ENCODE measurements at regions not wholly inside any gene's neighbourhood (a gene's known extent, or its start where the extent isn't known, plus 50 kb on each side); places are given as distances from the start of the nearest gene placed in this dataset.

- H2AK9ac ChIP-seq (replicated peaks; ENCODE audit: low read depth, low read length, poor library complexity) = no peak overlapping the region
- H3K18ac ChIP-seq (ENCODE audit: low read depth, low read length) = no peak overlapping the region
- H3K4ac ChIP-seq (ENCODE audit: low read depth, low read length) = no peak overlapping the region
- no peak overlapping the region for H2AK5ac ChIP-seq (ENCODE audit: low read depth, low read length)
- H2BK5ac ChIP-seq (ENCODE audit: low read depth, low read length, poor library complexity, severe bottlenecking) = no peak overlapping the region
- no peak overlapping the region for H2BK120ac ChIP-seq (ENCODE audit: low read depth, low read length)
- TF ChIP-seq BHLHE40 (IDR thresholded peaks at IDR 0.05; ENCODE audit: low read depth, low read length) (no peak), CEBPB (IDR thresholded peaks at IDR 0.05; ENCODE audit: low read depth, low read length) (no peak), POLR2A (IDR thresholded peaks at IDR 0.05; ENCODE audit: low read depth, low read length) (no peak), MAZ (IDR thresholded peaks at IDR 0.05; ENCODE audit: borderline replicate concordance, low read depth, low read length) (no peak), MAFK (IDR thresholded peaks at IDR 0.05; ENCODE audit: low read depth, low read length) (no peak), USF2 (IDR thresholded peaks at IDR 0.05; ENCODE audit: low read depth, low read length) (no peak)
- no peaks in the 10 kb centered on the region for H3K36me3 ChIP-seq (ENCODE audit: control insufficient read depth, insufficient read depth, low read length)
- no TSS peak for BruUV-seq (replicated peaks)
- no peak overlapping the region for H3K14ac ChIP-seq (replicated peaks; ENCODE audit: low read depth, low read length)
- no peaks in the 10 kb centered on the region for H3K79me1 ChIP-seq (ENCODE audit: low read depth in 1 of 2, low read length in 2 of 2)
- no peak overlapping the region for H3K4me3 ChIP-seq (ENCODE audit: insufficient read depth, low read depth, low read length)
- no peak overlapping the region for H2AFZ ChIP-seq (replicated peaks; ENCODE audit: low read length, poor library complexity)
- dilution Hi-C loops (cut with HindIII; ENCODE audit: low sequenced_read_pairs, unreplicated experiment) (no loop called here), in situ Hi-C loops (cut with MboI; ENCODE audit: low sequenced_read_pairs) (no loop called here), intact Hi-C loops (cut with micrococcal nuclease) (no loop called here)
- no peaks in the 10 kb centered on the region for H3K4me1 ChIP-seq (ENCODE audit: control insufficient read depth, insufficient read depth, low read length)
- ATAC-seq (ENCODE audit: low read depth) = no peak
- H4K91ac ChIP-seq (ENCODE audit: insufficient read depth, low read depth, low read length) = no peak overlapping the region
- H4K20me1 ChIP-seq (ENCODE audit: insufficient read depth, low read length) = no peaks in the 10 kb centered on the region
- H3K9ac ChIP-seq (ENCODE audit: low read depth, low read length) = no peak overlapping the region
- no peak overlapping the region for H4K5ac ChIP-seq (ENCODE audit: low read depth, low read length)
- H3K27ac ChIP-seq (ENCODE audit: insufficient read depth, low read length) = no peak overlapping the region
- ChIA-PET CTCF (interaction anchor here (1.5 kb wide), 1 partner anchor 12 kb away, joined by 5 read pairs; no protein-coding TSS in a partner anchor), POLR2A (ENCODE audit: unreplicated experiment) (no interaction called here)
- DNase-seq = no peak
- H4K8ac ChIP-seq (ENCODE audit: low read depth in 2 of 2, low read length in 2 of 2) = no peak overlapping the region
- no peak overlapping the region for H3K4me2 ChIP-seq (ENCODE audit: low read depth, low read length)
- H3K23ac ChIP-seq (ENCODE audit: low read depth, low read length) = no peak overlapping the region
- WGBS, 2 experiments (ENCODE audit: extremely low coverage in 2 of 2, insufficient read length in 1 of 2) = no CpG with 5 or more reads among the region's 2 CpGs
- H3K9me3 ChIP-seq (ENCODE audit: control insufficient read depth, insufficient read depth, low read length) = no peaks in the 10 kb centered on the region
- H3K27me3 ChIP-seq (ENCODE audit: control insufficient read depth, insufficient read depth, low read length) = no peaks in the 10 kb centered on the region
- H3K56ac ChIP-seq (ENCODE audit: extremely low read depth, insufficient read depth, low read length) = no peak overlapping the region
- no peak overlapping the region for H2BK20ac ChIP-seq (ENCODE audit: low read depth, low read length)
- no peaks in the 10 kb centered on the region for H3K9me1 ChIP-seq (ENCODE audit: insufficient read depth, low read length)
- no peak overlapping the region for H2BK15ac ChIP-seq (ENCODE audit: low read depth, low read length)
Measured at GRCh38 chr13:62524061-62524460, 1108.4 kb upstream of the PCDH20 start.
